ENCODE measurements at regions not wholly inside any gene's neighbourhood (a gene's known extent, or its start where the extent isn't known, plus 50 kb on each side); places are given as distances from the start of the nearest gene placed in this dataset.
"Not testable (repeated sequence)": the region's sequence is repeated elsewhere in the genome, so short reads cannot be mapped to it uniquely, and the experiment has no call there.

- ChIA-PET POLR2A (no interaction called here), CTCF (no interaction called here), SMC1A (ENCODE audit: uncharacterized antibody, unreplicated experiment) (no interaction called here), RAD21 (ENCODE audit: unreplicated experiment) (no interaction called here)
- no peak overlapping the region for H3K9ac ChIP-seq (ENCODE audit: control insufficient read depth, insufficient read depth, low read length)
- H3K36me3 ChIP-seq (ENCODE audit: control insufficient read depth in 2 of 2, insufficient read depth in 2 of 2, low read length in 1 of 2), result no peaks in the 10 kb centered on the region
- no peak overlapping the region for H3K4me3 ChIP-seq
- H3K4me2 ChIP-seq (ENCODE audit: control insufficient read depth, insufficient read depth), result no peak overlapping the region
- no peaks in the 10 kb centered on the region for H3K79me2 ChIP-seq (ENCODE audit: control insufficient read depth, insufficient read depth, low read length)
- H3K4me1 ChIP-seq (ENCODE audit: control insufficient read depth, insufficient read depth, low read length), result no peaks in the 10 kb centered on the region
- no peaks in the 10 kb centered on the region for H3K9me3 ChIP-seq (replicated peaks; ENCODE audit: control insufficient read depth, insufficient read depth, low read length)
- no peak overlapping the region for H2AFZ ChIP-seq (ENCODE audit: control insufficient read depth, low read depth, low read length)
- H3K27ac ChIP-seq (ENCODE audit: control insufficient read depth, insufficient read depth), result no peak overlapping the region
- DNase-seq (ENCODE audit: low read depth, low spot score), result no peak
- 0% methylated on average over 3 of the region's 3 CpGs for WGBS (ENCODE audit: insufficient coverage, insufficient replicate concordance, low lambda C conversion rate, missing lambda C conversion rate)
- ATAC-seq, result no peak
- H3K27me3 ChIP-seq (replicated peaks in 1 of 2; ENCODE audit: control insufficient read depth in 2 of 2, insufficient read depth in 2 of 2, low read length in 1 of 2), result no peaks in the 10 kb centered on the region
- BruUV-seq (replicated peaks), result no TSS peak
- intact Hi-C loops (cut with micrococcal nuclease; ENCODE audit: unreplicated experiment) (no loop called here), in situ Hi-C loops (cut with MboI) (no loop called here)
- FAIRE-seq, result no peak
- no peaks in the 10 kb centered on the region for H4K20me1 ChIP-seq (ENCODE audit: control insufficient read depth, insufficient read depth)
- TF ChIP-seq CBX3 (IDR thresholded peaks at IDR 0.05; ENCODE audit: borderline replicate concordance, low read depth) (no peak), SMARCA5 (IDR thresholded peaks at IDR 0.05) (no peak), SREBF2 (IDR thresholded peaks at IDR 0.05; ENCODE audit: low read length) (no peak)
Observed at GRCh38 chrX:28379103-28379502, 208.1 kb upstream of the IL1RAPL1 start.

- intact Hi-C loops (cut with micrococcal nuclease; ENCODE audit: unreplicated experiment); H3K79me2 ChIP-seq (ENCODE audit: control insufficient read depth, insufficient read depth, low read length); H4K20me1 ChIP-seq (ENCODE audit: control insufficient read depth, insufficient read depth); H3K9me3 ChIP-seq (replicated peaks; ENCODE audit: control insufficient read depth, insufficient read depth, low read length); in situ Hi-C loops (cut with MboI); POLR2A ChIA-PET; H3K4me1 ChIP-seq (ENCODE audit: control insufficient read depth, insufficient read depth, low read length); DNase-seq (ENCODE audit: low read depth, low spot score); RAD21 ChIA-PET (ENCODE audit: unreplicated experiment); BruUV-seq (replicated peaks); H3K9ac ChIP-seq (ENCODE audit: control insufficient read depth, insufficient read depth, low read length); SMC1A ChIA-PET (ENCODE audit: uncharacterized antibody, unreplicated experiment); H2AFZ ChIP-seq (ENCODE audit: control insufficient read depth, low read depth, low read length); H3K27me3 ChIP-seq (replicated peaks in 1 of 2; ENCODE audit: control insufficient read depth in 2 of 2, insufficient read depth in 2 of 2, low read length in 1 of 2); H3K4me3 ChIP-seq; H3K36me3 ChIP-seq (ENCODE audit: control insufficient read depth in 2 of 2, insufficient read depth in 2 of 2, low read length in 1 of 2); H3K27ac ChIP-seq (ENCODE audit: control insufficient read depth, insufficient read depth); FAIRE-seq; CTCF ChIA-PET; ATAC-seq; H3K4me2 ChIP-seq (ENCODE audit: control insufficient read depth, insufficient read depth): not testable (repeated sequence)
- WGBS (ENCODE audit: insufficient coverage, insufficient replicate concordance, low lambda C conversion rate, missing lambda C conversion rate), result 36% methylated on average over 10 of the region's 11 CpGs
Observed at GRCh38 chrX:28367649-28368048, 219.6 kb upstream of the IL1RAPL1 start.

Measured in GM12878 (cell line).